Thyroid gland (tissue), 4 donors: ENCODE measurements at regions not wholly inside any gene's neighbourhood (a gene's known extent, or its start where the extent isn't known, plus 50 kb on each side); places are given as distances from the start of the nearest gene placed in this dataset.

ENCODE experiments used
- DNase-seq, 2 donors: peaks; one replicate each; pipeline ENCODE4 v3.0.0-alpha.2; 2019
- H3K27ac ChIP-seq, 3 donors: fragments of 200-600 bp; sonication (generic); 1 replicate in 2 of 3; 2 replicates in 1 of 3; pipeline ENCODE4 v1.5.1; 2016 to 2019; ENCODE audit warnings: mild to moderate bottlenecking in 1 of 3, moderate library complexity in 1 of 3
- H3K27me3 ChIP-seq: fragments of 200-600 bp; sonication (generic); one replicate; pipeline ENCODE4 v1.5.1; 2019
- H3K36me3 ChIP-seq, 2 donors: fragments of 200-600 bp; sonication (generic); one replicate each; pipeline ENCODE4 v1.5.1; 2016 to 2019
- H3K4me1 ChIP-seq, 2 donors: fragments of 200-600 bp; sonication (generic); one replicate each; pipeline ENCODE4 v1.5.1; 2017 to 2019
- H3K4me3 ChIP-seq, 3 donors: fragments of 200-600 bp; sonication (generic); replicated peaks in 1 of 3; 1 replicate in 2 of 3; 2 replicates in 1 of 3; pipeline ENCODE4 v1.5.1; 2016; ENCODE audit warnings: mild to moderate bottlenecking in 1 of 3
- H3K9me3 ChIP-seq: fragments of 200-600 bp; sonication (generic); one replicate; pipeline ENCODE4 v1.5.1; 2017
- CTCF ChIP-seq, 6 experiments: fragments of 200-600 bp in 3 of 6; fragments of 450-650 bp in 3 of 6; sonication (generic) in 3 of 6; IDR thresholded peaks; one replicate each; pipeline ENCODE4 v1.5.1; 2016 to 2019; ENCODE audit warnings: antibody characterized with exemption in 6 of 6, mild to moderate bottlenecking in 2 of 6, inconsistent platforms in 1 of 6, moderate library complexity in 1 of 6
- POLR2A ChIP-seq, 2 donors: fragments of 450-650 bp; IDR thresholded peaks; one replicate each; pipeline ENCODE4 v1.6.1; 2017; ENCODE audit warnings: antibody characterized with exemption in 2 of 2, mild to moderate bottlenecking in 2 of 2, moderate library complexity in 1 of 2
- WGBS, 2 donors: methylation state at CpG; one replicate each; pipeline ENCODE4 v1.1.5; 2017; 5-methylcytosine and 5-hydroxymethylcytosine counted together
- intact Hi-C: fragments of 100-400 bp; cut with DNase I; formaldehyde crosslinking; loops from one replicate; pipeline ENCODE4 v1.15.1; 2023

DNA sequence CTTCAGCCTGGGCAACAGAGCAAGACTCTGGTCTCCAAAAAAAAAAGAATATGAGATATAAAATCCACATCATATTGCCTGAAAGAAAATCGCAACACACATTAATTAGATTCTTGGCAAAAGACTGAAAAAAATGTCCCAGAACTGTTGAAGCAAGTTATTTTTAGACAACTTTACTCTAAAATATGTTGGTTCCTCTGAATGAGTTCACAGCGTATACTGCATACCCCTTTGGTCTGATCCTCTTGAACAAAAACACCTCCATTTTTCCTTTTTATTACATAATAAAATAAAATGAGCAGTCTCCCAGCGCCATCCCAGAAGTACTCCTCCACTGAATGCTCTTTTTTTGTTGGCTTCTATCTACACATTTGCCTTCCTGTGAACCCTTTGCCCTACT is 126.0 kb upstream of the TMEM170B start:
- peaks cover 0 to 11% of the 10 kb centered on the region in 2 donors for H3K4me1 ChIP-seq
- intact Hi-C loops = no loop called here
- no peak overlapping the region for H3K4me3 ChIP-seq
- H3K36me3 ChIP-seq = no peaks in the 10 kb centered on the region
- no peak for DNase-seq
- 76 to 82% methylated on average over 3 of the region's 3 CpGs for whole genome bisulfite sequencing, 2 donors
- no peaks in the 10 kb centered on the region for H3K27me3 ChIP-seq
- peak overlapping the region in 1 of 3 donors; percentile 5 for H3K27ac ChIP-seq
- no peak for TF ChIP-seq POLR2A (IDR thresholded peaks at IDR 0.05)
- no peak for TF ChIP-seq CTCF (IDR thresholded peaks at IDR 0.05)
- no peaks in the 10 kb centered on the region for H3K9me3 ChIP-seq

- 61 to 75% methylated on average over 4 of the region's 4 CpGs for WGBS, 2 donors
- TF ChIP-seq CTCF (IDR thresholded peaks at IDR 0.05) = no peak
- no peak for TF ChIP-seq POLR2A (IDR thresholded peaks at IDR 0.05)
Measured at GRCh38 chr6:11410539-11411307, 126.8 kb upstream of the TMEM170B start.

DNA sequence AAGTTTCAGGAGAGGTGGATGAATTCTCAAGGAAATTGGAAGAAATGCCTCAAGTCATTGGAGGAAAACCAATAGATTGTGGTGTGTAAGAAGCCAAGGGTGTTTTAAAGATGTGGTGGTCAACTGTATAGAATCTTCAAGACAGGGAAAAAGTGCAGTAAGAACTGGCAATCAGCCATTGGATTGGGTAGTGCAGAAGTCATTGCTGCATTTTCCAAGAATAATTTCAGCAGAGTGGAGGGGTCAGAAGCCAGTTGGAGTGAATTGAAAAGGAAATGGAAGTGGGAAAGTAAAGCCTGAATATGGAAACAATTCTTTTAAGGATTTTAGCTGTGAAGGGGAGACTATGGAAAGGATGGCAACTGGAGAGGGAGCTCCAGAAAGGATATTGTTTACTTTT is 128.2 kb upstream of the TMEM170B start:
- Histone ChIP-seq H3K27ac (no peak overlapping the region), H3K27me3 (no peaks in the 10 kb centered on the region), H3K36me3 (no peaks in the 10 kb centered on the region), H3K4me1 (peaks cover 3 to 11% of the 10 kb centered on the region in 2 donors), H3K4me3 (no peak overlapping the region), H3K9me3 (no peaks in the 10 kb centered on the region)
- DNase-seq = no peak
- TF ChIP-seq CTCF (IDR thresholded peaks at IDR 0.05) = no peak
- TF ChIP-seq POLR2A (IDR thresholded peaks at IDR 0.05) = no peak
- intact Hi-C loops = no loop called here

More at GRCh38 chr6:11410539-11411307, 126.8 kb upstream of the TMEM170B start:
- intact Hi-C loops = no loop called here
- Histone ChIP-seq H3K36me3 (no peaks in the 10 kb centered on the region), H3K27ac (peak overlapping the region in 1 of 3 donors; percentile 3), H3K4me1 (peaks cover 0 to 11% of the 10 kb centered on the region in 2 donors), H3K9me3 (no peaks in the 10 kb centered on the region), H3K4me3 (no peak overlapping the region), H3K27me3 (no peaks in the 10 kb centered on the region)
- no peak for DNase-seq

GRCh38 chr6:11407414-11407813 is 130.1 kb upstream of the TMEM170B start:
- intact Hi-C loops = no loop called here
- no peak overlapping the region for H3K27ac ChIP-seq

More at GRCh38 chr6:11407414-11407813, 130.1 kb upstream of the TMEM170B start:
- Histone ChIP-seq H3K9me3 (no peaks in the 10 kb centered on the region), H3K4me3 (no peak overlapping the region), H3K36me3 (no peaks in the 10 kb centered on the region), H3K27me3 (no peaks in the 10 kb centered on the region), H3K4me1 (peaks cover 3 to 11% of the 10 kb centered on the region in 2 donors)
- TF ChIP-seq POLR2A (IDR thresholded peaks at IDR 0.05) = no peak
- TF ChIP-seq CTCF (IDR thresholded peaks at IDR 0.05) = no peak
- no peak for DNase-seq
- 93 to 99% methylated on average over 2 of the region's 2 CpGs for WGBS, 2 donors
